ENCODE measurements at regions not wholly inside any gene's neighbourhood (a gene's known extent, or its start where the extent isn't known, plus 50 kb on each side); places are given as distances from the start of the nearest gene placed in this dataset.
"Not testable (repeated sequence)": the region's sequence is repeated elsewhere in the genome, so short reads cannot be mapped to it uniquely, and the experiment has no call there.

DNA sequence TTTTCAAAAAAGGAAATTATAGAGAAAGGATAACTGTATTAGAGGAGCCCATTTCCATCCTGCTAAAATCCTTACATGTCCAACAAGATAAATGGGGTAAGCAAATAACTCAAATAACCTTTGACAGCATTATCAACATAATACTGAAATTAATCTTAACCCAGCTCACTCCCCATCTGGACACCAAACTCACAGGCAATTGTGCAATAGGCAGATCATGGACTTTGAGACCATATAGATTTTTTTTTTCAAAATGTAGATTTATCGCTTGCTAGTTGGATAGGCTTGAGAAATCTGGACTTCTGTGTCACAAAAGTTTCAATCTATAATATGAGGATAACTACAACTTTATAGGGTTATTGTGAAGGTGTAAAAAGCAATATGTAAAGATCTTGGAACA is 134.4 kb upstream of the ASCC3 start:
- no peak for FAIRE-seq

DNA sequence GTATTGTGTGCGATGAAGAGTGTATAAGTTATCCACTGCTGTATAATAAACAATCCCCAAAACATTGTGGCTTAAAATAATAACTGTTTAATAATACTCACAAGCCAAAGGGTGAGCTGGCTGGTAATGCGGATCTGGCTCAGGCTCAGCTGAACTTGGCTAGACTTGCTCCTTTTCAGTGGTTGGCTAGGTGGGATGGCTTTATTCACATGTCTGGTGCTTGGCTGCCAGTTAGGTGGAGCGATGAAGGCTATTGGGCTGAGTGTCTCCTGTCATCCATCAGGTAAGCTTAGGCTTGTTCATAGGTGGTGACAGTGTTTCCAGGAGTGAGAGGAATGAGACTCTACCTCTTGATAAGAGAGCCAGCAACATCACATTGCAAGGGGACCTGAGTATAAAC is 135.0 kb upstream of the ASCC3 start:
- FAIRE-seq, result no peak

DNA sequence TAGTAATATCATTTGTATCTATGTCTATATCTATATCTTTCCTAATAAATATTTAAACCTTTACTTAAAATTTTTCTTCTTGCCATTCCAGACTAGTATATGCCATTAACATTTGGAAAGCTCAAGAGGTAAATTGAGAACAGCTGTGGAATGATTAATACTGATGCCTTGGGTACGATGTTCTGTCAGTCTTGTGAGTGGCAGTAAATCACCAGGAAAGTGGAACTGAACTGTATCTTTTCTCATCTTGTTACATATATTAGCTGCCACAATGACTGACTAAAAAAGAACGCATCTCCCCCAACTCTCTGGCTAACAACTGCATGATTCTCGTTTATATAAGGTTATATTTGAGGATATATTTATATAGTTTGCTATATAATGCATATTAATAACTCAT is 137.0 kb upstream of the ASCC3 start:
- FAIRE-seq, result no peak

DNA sequence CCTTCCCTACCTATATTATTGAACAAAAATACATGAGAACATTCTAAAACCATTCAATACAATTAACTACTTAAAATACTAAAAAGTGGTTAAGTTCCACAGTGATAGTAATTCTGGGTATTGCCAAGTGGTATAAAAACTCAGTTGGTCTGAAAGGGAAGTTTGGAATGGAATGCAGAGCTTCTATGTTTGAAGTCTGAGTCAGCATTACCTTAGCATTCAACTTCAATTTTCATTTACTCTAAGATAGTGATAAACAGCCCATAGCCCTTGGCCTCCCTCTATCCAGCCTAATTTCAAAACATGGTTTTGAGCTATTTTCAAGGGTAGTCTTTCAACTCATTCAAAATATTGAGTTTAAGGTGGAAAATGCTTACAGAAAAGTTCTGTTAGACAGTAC is 140.4 kb upstream of the ASCC3 start:
- FAIRE-seq, result no peak

DNA sequence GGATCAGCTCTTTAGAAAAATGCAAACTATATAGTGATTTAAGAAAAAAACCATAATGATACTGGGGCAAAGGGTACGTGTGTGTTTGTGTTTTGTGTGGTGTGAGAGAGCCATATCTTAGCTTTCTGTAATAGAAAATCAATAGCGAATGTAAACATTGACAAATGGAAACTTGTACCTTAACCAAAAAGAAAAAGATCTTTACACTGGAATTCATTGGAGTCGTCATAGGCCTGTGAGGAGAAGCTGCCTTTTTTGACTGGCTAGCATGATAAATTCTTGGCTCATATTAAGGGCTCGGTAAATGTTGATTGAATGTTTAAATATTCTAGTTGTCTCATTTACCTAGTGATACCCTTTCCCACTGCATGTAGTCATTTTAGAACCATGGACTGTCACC is 161.8 kb upstream of the ASCC3 start:
- no peak for FAIRE-seq

DNA sequence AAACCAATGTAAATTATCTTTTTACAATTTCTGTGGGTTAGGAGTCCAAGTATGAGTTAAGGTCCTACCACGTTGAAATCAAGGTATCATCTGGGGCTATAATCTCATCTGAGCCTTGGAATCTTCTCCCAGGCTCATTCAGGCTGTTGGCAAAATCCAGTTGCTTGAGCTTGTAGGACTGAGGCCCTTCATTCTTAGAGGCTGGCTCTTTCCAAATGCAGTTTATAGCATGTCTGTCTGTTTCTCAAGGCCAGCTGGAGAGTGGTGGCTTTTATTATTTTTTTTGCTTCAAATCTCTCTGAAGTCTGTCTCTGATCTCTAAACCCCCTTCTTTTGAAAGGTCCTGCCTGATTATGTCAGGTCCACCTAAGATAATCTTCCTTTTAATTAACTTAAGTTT is 177.2 kb upstream of the ASCC3 start:
- FAIRE-seq, result no peak

DNA sequence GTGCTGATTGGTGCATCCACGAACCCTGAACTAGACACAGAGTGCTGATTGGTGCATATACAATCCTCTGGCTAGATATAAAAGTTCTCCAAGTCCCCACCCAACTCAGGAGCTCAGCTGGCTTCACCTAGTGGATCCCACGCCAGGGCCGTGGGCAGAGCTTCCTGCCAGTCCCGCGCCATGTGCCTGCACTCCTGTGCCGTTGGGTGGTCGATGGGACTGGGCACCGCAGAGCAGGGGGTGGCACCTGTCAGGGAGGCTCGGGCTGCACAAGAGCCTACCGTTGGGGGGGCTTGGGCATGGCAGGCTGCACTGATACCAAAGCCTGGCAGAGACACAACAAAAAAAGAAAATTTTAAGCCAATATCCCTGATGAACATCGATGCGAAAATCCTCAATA is 185.4 kb upstream of the ASCC3 start:
- FAIRE-seq, result no peak

DNA sequence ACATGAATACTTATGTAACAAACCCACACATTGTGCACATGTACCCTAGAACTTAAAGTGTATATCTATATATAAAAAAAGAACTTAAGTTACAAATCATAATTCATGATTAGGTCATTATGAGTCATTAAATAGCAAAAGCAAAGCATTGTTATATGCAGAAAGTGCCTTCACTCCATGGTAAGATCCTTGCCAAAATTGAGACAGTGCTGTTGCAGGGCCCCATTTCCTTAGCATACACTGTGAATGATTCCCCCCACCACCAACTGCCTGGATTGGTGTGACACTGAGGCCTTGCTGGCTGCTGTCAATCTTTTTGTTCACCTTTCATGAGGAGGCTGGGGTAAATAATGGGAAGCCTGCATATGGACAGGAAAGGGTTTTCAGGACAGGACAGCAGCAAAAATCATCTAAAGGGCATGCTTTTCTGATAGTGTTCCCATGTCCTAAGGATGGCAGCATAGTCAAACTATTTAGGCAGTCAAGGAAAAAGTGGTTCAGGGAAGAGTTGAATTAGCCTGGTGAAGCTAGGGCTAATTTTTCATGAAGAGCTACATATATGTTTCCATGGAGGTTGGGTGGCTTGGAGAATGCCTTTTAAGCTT is 188.2 kb upstream of the ASCC3 start:
- no peak for FAIRE-seq

DNA sequence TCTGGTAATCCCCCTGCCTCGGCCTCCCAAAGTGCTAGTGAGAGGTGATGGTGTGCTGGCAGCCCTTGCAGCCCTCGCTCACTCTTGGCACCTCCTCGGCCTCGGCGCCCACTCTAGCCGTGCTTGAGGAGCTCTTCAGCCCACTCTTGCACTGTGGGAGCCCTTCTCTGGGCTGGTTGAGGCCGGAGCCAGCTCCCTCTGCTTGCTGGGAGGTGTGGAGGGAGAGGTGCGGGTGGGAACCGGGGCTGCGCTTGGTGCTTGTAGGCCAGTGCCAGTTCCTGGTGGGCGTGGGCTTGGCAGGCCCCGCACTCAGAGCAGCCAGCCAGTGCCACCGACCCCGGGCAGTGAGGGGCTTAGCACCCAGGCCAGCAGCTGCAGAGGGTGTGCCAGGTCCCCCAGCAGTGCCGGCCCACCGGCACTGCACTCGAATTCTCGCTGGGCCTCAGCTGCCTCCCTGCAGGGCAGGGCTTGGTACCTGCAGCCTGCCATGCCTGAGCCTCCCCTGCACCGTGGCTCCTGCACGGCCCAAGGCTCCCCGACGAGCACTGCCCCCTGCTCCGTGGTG is 189.0 kb upstream of the ASCC3 start:
- no peak for FAIRE-seq

DNA sequence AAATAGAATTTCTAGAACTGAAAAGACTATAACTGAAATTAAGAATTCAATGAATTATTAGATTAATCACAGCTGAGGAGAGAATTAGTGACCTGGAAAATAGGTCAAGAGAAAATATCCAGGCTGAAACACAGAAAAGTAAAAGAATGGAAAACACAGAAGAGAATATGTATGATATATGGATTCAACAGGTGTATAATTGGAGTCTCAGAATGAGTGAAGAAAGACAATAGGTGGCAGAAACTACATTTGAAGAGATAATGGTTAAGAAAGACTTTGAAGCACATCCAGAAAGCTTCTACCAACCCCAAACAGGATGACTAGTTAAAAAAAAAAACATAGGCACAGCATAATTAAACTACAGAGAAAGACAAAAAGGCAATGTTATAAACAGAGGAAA is 196.2 kb upstream of the ASCC3 start:
- no peak for FAIRE-seq

DNA sequence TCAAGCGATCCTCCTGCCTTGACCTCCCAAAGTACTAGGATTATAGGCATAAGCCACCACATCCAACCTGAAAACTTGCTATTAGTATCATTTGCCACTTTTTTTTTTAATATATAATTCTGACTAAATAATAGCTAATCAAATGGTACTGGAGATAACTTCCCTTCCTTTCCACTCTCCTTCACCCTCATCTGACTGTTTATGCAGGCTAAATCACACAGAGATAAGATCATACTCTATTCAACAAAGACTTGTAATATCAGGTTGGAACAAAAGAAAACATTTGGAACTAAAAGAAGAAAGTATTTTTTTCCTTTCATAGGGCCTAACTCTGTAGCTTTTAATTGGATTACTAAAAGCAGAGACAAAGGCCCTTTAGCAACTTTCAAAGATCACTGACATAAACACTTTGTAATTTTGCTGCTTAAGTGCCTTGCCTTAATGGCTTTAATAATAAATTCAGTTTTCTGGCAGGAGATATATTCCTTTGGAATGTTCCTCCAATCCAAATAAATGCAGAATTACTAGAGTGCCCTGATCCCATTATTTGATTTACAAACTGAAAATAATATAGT is 198.7 kb upstream of the ASCC3 start:
- FAIRE-seq, result no peak

DNA sequence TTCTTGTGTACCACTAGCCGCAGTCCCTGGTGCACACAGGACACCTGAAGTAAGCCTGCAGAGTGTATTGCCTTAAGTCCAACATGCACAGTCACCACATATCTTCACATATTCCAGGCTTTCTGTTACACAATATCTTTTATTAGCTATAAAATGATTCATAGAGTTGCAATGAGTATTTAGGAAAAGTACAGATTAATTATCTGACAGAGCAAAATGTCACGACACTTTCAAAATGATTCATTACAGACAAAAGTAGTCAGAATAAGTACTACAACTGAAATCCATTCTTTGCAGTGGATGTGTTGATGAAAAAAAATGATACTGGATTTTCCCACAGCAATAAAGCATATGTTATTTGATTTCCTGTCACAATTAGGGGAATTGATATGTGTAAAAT is 199.5 kb upstream of the ASCC3 start:
- no peak for FAIRE-seq

DNA sequence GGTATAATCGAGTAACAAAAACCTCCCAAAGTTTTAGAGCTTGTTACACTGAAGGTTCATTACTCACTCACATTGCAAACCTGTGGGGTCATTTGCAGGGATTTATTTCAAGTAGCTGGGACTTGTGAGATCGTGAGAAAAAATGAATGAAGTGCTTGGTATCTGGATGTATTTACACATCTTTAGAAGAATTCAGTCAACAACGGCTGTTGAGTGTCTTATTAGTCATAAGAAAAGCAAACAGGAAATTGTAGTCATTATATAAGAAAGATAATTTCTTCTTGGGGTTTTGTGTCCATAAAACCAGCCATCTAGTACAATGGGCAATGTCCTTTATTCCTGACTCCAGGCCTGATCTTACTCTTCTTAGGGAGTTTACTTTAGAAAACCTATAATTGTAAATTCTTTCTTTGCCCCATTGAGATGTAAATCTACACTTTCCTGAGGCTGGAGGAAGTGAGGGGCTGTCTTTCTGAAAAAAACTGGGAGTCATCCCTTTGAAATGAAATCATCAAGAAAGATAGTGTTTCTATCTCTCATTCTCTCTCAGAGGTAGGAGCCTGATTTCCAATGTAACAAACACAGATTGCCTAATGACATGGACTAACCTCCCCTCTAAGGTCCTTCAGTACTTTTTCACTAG is 202.5 kb upstream of the ASCC3 start:
- FAIRE-seq, result no peak

DNA sequence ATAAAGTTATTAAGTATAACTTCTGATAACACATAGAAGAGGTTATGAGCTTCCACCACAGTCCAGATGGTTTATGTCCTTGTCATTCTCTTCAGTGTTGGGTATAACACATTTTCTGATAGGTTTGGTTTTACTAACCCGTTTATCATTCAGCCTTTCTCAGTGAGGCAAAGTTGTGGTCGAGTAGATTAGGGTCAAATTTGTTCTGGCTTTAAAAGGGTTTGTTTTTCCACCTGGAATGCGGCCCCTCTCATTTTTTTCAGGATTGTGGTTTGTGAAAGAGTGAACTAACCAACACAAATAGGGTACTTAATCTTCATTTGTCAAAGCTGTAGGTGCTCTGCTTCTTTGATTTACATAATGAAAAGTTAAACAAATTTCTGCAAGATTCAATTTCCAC is 204.2 kb upstream of the ASCC3 start:
- FAIRE-seq, result no peak

DNA sequence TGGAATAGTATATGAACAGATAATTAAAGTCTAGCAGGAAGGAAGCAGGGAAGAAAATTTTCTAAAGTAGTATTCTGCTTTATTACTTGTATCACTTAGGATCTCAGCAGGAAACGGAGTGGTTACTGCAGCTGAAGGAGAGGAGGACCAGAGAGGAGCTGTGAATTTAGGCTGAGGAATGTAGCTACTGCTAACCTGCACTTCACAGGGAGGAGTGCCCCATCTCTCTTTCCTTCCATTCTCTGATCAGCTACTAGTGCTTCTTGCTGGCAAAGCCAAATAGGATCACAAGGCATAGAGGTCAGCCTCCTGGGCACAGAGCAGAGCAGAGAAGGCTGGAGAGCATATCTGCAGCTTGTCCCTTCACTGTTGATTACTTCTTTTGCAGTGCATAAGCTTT is 205.3 kb upstream of the ASCC3 start:
- no peak for FAIRE-seq

DNA sequence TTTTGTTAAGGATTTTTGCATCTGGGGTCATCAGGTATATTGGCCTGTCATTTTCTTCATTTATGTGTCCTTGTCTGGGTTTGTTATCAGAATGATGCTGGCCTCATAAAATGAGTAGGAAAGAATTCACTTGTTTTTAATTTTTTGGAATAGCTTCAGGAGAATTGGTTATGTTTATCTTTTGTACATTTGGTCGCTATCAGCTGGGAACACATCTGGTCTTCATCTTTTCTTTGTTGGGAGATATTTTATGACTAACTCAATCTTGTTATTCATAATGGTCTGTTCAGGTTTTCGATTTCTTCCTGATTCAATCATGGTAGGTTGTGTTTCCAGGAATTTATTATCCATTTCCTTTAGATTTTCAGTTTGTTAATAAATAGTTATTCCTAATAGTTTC is 207.5 kb upstream of the ASCC3 start:
- FAIRE-seq, result no peak

DNA sequence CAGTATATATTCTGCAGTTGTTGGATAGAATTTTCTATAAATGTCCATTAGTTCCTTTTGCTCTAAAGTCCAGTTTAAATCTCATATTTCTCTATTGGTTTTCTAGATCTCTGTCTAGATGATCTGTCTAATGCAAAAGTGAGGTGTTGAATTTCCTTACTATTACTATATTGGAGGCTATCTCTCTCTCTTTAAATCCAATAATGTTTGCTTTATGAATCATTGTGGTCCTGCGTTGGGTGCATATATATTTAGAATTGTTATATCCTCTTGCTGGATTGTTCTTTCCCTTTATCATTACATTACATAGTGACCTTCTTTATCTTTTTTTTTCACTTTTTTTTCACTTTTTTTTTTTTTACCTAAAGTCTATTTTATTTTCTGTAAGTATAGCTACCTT is 208.5 kb upstream of the ASCC3 start:
- no peak for FAIRE-seq

DNA sequence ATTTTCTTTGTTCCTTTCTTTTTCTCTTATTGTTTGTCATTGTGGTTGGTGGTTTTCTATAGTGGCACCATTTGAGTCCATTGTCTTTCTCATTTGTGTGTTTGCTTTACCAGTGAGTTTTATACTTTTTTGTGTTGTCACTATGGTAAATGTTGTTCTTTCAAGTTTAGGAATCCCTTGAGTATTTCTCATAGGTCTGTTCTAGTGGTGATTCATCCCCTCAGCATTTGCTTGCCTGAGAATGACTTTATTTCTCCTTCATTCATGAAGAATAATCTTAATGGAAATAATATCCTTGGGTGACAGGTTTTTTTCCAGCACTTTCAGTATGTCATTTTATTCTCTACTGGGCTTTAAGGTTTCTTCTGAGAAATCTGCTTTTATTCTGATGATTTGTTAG is 209.2 kb upstream of the ASCC3 start:
- no peak for FAIRE-seq

DNA sequence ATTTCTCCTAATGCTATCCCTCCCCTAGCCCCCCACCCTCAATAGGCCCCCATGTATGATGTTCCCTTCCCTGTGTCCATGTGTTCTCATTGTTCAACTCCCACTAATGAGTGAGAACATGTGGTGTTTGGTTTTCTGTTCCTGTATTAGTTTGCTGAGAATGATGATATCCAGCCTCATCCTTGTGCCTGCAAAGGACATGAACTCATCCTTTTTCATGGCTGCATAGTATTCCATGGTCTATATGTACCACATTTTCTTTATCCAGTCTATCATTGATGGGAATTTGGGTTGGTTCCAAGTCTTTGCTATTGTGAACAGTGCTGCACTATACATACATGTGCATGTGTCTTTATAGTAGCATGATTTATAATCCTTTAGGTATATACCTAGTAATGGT is 217.5 kb upstream of the ASCC3 start:
- FAIRE-seq, result not testable (repeated sequence)

DNA sequence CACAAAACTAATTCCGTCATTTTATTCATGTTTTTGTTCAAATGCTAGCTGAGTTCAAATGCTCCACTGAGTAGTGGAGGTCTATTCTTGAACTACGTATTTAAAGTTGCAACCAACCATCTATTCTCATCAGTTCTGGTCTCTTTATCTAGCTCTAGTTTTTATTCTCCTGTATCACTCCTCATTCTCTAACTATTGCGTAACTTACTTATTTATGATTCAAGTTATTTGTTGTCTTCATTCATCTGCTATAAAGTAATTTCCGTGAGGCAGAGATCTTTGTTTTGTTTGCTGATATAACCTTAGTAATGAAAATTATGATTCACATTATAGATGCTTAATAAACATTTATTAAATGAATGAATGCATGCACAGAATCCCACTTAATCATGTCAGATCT is 221.6 kb upstream of the ASCC3 start:
- no peak for FAIRE-seq

DNA sequence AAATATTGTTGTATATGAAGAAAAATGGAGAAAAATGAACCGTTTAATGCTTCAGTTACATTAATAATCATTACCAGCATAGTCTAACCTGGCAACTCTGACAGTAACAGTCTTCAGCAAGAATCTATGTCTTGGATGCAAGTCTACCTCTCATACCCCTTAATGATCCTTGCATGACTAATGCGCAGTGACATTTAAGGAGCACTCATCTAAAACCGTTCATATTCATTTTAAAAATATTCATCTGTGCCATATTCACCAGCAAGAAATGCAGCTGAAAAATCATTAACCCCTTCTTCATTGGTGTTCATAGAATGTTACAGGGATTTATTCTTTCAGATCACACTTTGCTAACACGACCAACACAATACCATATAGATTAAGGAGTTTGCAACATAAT is 227.2 kb upstream of the ASCC3 start:
- FAIRE-seq, result no peak

DNA sequence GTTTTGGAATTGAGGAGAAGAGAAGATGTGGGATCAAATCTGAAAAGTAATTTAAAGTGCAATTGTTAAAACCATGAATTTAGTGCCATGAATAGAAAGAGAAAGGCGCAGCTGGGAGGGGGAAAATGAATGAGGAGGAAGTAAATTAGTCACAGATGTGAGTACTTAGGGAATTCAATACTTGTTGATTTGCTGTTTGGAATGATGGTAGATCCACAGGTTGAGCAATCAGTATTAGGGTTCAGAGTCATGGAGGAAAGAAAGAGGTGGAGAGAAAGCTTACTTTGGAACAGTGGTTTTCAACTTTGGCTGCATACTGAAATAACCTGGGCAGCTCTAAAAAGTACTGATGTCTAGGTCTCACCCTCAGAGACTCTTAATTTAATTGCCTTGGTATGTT is 229.7 kb upstream of the ASCC3 start:
- no peak for FAIRE-seq

DNA sequence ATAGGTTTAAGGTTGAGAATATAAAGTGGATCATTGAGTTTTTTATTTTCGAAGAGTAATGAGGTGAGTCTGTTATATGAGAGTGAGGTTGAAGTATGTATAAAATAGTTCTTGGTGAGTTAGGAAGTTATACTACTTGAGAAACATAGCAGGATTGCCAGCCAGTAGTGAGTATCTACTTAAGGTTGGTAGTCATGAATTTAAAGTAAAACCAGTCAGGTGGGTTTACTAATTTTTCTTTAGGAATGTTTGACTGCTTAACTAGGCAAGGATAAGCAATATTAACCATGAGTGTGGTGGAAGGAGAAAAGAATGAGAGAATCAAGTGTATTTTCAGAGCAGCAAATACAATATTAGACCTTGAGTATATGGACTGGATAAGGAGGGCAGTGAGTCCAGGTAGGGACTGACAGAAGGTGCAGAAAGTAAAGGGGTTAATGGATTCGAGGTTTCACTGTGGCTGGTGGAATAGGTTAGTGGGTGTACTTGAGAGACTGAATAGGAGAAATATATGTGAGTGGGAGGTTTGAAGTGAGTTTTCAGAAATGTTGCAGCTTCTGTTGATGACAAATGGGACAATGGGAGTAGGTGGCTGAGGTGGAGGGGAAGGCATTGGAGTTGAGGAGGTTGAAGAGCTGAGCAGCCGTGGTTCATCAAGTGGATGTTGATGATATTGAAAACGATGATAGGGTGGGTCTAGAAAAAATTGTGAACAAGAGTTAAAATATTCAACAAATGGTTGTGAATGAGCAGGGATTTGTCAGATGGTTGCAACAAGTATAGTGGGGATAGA is 232.5 kb upstream of the ASCC3 start:
- no peak for FAIRE-seq

DNA sequence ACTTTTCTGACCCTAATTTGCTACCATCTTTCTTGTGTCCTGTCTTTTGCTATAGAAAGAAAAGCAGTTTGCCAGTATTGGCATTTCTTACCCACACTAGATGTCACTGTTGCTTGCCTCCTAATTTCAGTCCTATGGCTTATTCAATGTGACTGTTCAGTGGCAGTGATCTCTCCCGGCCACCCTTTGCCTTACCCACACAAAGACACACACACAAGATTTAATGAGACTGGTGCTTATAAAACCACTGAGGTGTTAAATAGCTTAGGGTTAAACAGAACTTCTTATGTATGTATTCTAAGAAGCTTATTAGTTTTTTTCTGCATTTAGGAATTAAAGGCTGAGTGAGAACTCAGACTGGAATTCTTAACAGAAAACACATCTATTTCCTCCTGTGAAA is 233.6 kb upstream of the ASCC3 start:
- peak; percentile 39 for FAIRE-seq
